ENCODE measurements at regions not wholly inside any gene's neighbourhood (a gene's known extent, or its start where the extent isn't known, plus 50 kb on each side); places are given as distances from the start of the nearest gene placed in this dataset.

DNA sequence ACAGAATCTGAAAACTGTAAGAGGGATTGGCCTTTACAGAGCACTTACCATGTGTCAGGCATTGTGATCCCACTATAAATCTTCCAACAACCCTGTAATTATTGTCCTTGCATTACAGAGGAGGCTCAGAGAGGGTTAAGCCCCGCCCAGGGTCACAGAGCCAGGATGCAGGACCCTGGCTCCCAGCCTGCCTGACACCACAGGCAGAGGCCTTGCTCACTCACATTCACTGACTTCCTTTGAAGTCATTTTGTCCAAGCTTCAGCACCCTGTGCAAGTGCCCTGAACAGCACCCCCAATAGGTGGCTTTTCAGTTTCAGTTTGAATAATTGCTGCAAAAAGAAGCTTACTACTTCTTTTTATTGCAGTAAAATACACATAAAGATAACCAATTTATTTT, 256.8 kb upstream of the NFIA start:
- TF ChIP-seq, protein P1, sequence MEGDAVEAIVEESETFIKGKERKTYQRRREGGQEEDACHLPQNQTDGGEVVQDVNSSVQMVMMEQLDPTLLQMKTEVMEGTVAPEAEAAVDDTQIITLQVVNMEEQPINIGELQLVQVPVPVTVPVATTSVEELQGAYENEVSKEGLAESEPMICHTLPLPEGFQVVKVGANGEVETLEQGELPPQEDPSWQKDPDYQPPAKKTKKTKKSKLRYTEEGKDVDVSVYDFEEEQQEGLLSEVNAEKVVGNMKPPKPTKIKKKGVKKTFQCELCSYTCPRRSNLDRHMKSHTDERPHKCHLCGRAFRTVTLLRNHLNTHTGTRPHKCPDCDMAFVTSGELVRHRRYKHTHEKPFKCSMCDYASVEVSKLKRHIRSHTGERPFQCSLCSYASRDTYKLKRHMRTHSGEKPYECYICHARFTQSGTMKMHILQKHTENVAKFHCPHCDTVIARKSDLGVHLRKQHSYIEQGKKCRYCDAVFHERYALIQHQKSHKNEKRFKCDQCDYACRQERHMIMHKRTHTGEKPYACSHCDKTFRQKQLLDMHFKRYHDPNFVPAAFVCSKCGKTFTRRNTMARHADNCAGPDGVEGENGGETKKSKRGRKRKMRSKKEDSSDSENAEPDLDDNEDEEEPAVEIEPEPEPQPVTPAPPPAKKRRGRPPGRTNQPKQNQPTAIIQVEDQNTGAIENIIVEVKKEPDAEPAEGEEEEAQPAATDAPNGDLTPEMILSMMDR (IDR thresholded peaks at IDR 0.05) = peak; percentile 12; the same call in 1 of the 2 replicates
- TF ChIP-seq ZFX (IDR thresholded peaks at IDR 0.05; ENCODE audit: borderline replicate concordance) = no peak
